Endothelial cell of umbilical vein (primary cell): ENCODE measurements at regions not wholly inside any gene's neighbourhood (a gene's known extent, or its start where the extent isn't known, plus 50 kb on each side); places are given as distances from the start of the nearest gene placed in this dataset.
"Not testable (repeated sequence)": the region's sequence is repeated elsewhere in the genome, so short reads cannot be mapped to it uniquely, and the experiment has no call there.

Experiments used
- EZH2 ChIP-seq: IDR thresholded peaks from 2 replicates; pipeline ENCODE4 v1.6.1; 2012; ENCODE audit warnings: borderline replicate concordance, low read depth, mild to moderate bottlenecking, moderate library complexity, low read length, inconsistent platforms; ENCODE audit not compliant: severe bottlenecking
- POLR2A ChIP-seq: IDR thresholded peaks from 2 replicates; pipeline ENCODE4 v1.6.1; 2012; ENCODE audit warnings: low read depth, mild to moderate bottlenecking, control low read depth, low read length
- TF ChIP-seq, protein P1 (sequence below), 2 donors: IDR thresholded peaks; 1 replicate in 1 of 2; 2 replicates in 1 of 2; pipeline ENCODE4 v1.5.1; 2011; ENCODE audit warnings: low read length in 2 of 2, mild to moderate bottlenecking in 2 of 2, moderate library complexity in 2 of 2, control low read depth in 1 of 2, inconsistent platforms in 1 of 2, low read depth in 1 of 2; ENCODE audit not compliant: insufficient read depth in 1 of 2; ENCODE audit errors: extremely low read depth in 1 of 2
- TF ChIP-seq, protein P2 (sequence below): IDR thresholded peaks from 2 replicates; pipeline ENCODE4 v1.6.1; 2011; ENCODE audit not compliant: insufficient read depth, insufficient read length

DNA sequence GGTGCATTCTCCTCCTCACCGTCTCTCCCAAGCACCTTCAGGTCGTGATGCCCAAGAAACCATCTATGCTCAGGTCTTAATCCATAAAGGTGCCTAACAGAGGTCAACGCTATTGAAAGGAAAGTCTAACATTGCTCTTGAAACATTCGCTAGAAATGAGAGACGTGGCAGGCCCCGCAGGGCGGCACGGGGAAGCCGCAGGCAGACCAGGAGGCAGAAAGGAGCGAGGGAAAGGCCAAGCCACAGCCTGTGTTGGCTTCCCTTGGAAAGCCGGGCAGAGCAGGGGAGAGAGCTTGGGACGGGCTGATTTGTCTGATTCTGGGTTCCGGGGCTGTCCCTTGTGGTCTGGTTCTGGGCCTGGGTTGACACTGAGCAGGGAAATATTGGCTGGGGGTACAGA is 192.8 kb upstream of the ZNG1E start:
- TF ChIP-seq EZH2, POLR2A: not testable (repeated sequence)
- TF ChIP-seq, protein P1, sequence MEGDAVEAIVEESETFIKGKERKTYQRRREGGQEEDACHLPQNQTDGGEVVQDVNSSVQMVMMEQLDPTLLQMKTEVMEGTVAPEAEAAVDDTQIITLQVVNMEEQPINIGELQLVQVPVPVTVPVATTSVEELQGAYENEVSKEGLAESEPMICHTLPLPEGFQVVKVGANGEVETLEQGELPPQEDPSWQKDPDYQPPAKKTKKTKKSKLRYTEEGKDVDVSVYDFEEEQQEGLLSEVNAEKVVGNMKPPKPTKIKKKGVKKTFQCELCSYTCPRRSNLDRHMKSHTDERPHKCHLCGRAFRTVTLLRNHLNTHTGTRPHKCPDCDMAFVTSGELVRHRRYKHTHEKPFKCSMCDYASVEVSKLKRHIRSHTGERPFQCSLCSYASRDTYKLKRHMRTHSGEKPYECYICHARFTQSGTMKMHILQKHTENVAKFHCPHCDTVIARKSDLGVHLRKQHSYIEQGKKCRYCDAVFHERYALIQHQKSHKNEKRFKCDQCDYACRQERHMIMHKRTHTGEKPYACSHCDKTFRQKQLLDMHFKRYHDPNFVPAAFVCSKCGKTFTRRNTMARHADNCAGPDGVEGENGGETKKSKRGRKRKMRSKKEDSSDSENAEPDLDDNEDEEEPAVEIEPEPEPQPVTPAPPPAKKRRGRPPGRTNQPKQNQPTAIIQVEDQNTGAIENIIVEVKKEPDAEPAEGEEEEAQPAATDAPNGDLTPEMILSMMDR (IDR thresholded peaks at IDR 0.05; ENCODE audit: extremely low read depth in 1 of 2, insufficient read depth in 1 of 2, low read depth in 1 of 2, low read length in 2 of 2), result not testable (repeated sequence)
- TF ChIP-seq, protein P2, sequence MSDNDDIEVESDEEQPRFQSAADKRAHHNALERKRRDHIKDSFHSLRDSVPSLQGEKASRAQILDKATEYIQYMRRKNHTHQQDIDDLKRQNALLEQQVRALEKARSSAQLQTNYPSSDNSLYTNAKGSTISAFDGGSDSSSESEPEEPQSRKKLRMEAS, result not testable (repeated sequence)
